DND-41 (cell line): ENCODE measurements at regions not wholly inside any gene's neighbourhood (a gene's known extent, or its start where the extent isn't known, plus 50 kb on each side); places are given as distances from the start of the nearest gene placed in this dataset.

Experiments used
- ATAC-seq: fragments of 200-7000 bp; cut with Tn5 transposase; 3 replicates; pipeline ENCODE4 v1.9.1; 2021; ENCODE audit warnings: low read depth; ENCODE audit not compliant: insufficient read depth
- DNase-seq: peaks from one replicate; pipeline ENCODE4 v3.0.0-alpha.2; 2020
- H2AFZ ChIP-seq: 2 replicates; pipeline ENCODE4 v1.6.0; 2012; ENCODE audit warnings: low read depth, low read length
- H3K27ac ChIP-seq: 2 replicates; pipeline ENCODE4 v1.5.1; 2012; ENCODE audit warnings: low read length, inconsistent platforms
- H3K27me3 ChIP-seq: fragments of 200-600 bp; sonication (generic); 2 replicates; pipeline ENCODE4 v1.6.0; 2012; ENCODE audit warnings: low read length, mild to moderate bottlenecking, inconsistent platforms; ENCODE audit not compliant: insufficient read depth, poor library complexity
- H3K36me3 ChIP-seq: 2 replicates; pipeline ENCODE4 v1.5.1; 2012; ENCODE audit warnings: low read length, inconsistent platforms; ENCODE audit not compliant: insufficient read depth
- H3K4me1 ChIP-seq: 2 replicates; pipeline ENCODE4 v1.5.1; 2012; ENCODE audit warnings: mild to moderate bottlenecking, low read length; ENCODE audit not compliant: insufficient read depth
- H3K4me2 ChIP-seq: 2 replicates; pipeline ENCODE4 v1.6.0; 2012; ENCODE audit warnings: mild to moderate bottlenecking, moderate library complexity, low read length, inconsistent platforms; ENCODE audit not compliant: insufficient read depth
- H3K4me3 ChIP-seq, 2 experiments: fragments of 200-600 bp in 1 of 2; shearing (Covaris generic) in 1 of 2; 2 replicates each; pipeline ENCODE4 v1.5.1; 2012 to 2016; ENCODE audit warnings: inconsistent platforms in 2 of 2, low read length in 2 of 2, mild to moderate bottlenecking in 2 of 2, low read depth in 1 of 2, moderate library complexity in 1 of 2
- H3K79me2 ChIP-seq: 2 replicates; pipeline ENCODE4 v1.6.0; 2012; ENCODE audit warnings: low read length, inconsistent platforms; ENCODE audit not compliant: insufficient read depth
- H3K9ac ChIP-seq: 2 replicates; pipeline ENCODE4 v1.6.0; 2012; ENCODE audit warnings: low read depth, mild to moderate bottlenecking, inconsistent platforms, low read length, moderate library complexity
- H3K9me3 ChIP-seq: 2 replicates; pipeline ENCODE4 v1.5.1; 2012; ENCODE audit warnings: low read length, moderate library complexity, mild to moderate bottlenecking, inconsistent platforms; ENCODE audit not compliant: insufficient read depth, severe bottlenecking
- H4K20me1 ChIP-seq: 2 replicates; pipeline ENCODE4 v1.6.0; 2012; ENCODE audit warnings: low read length; ENCODE audit not compliant: insufficient read depth
- CTCF ChIP-seq: IDR thresholded peaks from 2 replicates; pipeline ENCODE4 v1.5.1; 2012; ENCODE audit warnings: borderline replicate concordance, low read length, moderate library complexity, mild to moderate bottlenecking; ENCODE audit not compliant: poor library complexity, severe bottlenecking; ENCODE audit errors: extremely low read depth
- EZH2 ChIP-seq: IDR thresholded peaks from 3 replicates; pipeline ENCODE4 v1.6.1; 2012; ENCODE audit warnings: borderline replicate concordance, low read depth, mild to moderate bottlenecking, moderate library complexity, low read length, inconsistent platforms; ENCODE audit not compliant: severe bottlenecking

- Histone ChIP-seq H3K9me3 (no peaks in the 10 kb centered on the region), H3K4me1 (no peaks in the 10 kb centered on the region), H3K27me3 (no peaks in the 10 kb centered on the region), H3K4me3 (no peak overlapping the region), H4K20me1 (no peaks in the 10 kb centered on the region), H3K79me2 (no peaks in the 10 kb centered on the region), H3K9ac (no peak overlapping the region), H3K36me3 (no peaks in the 10 kb centered on the region), H3K4me2 (no peak overlapping the region), H3K27ac (no peak overlapping the region), H2AFZ (no peak overlapping the region)
- DNase-seq (no peak), ATAC-seq (no peak)
- TF ChIP-seq CTCF (no peak), EZH2 (no peak)
These were observed 465.0 kb downstream of the AACS start for GRCh38 chr12:125530201-125530600.

GRCh38 chr12:125530876-125531275, 465.6 kb downstream of the AACS start:
- no peak for TF ChIP-seq CTCF
- TF ChIP-seq EZH2, result no peak
- Histone ChIP-seq H3K9ac (no peak overlapping the region), H3K27me3 (no peaks in the 10 kb centered on the region), H3K36me3 (no peaks in the 10 kb centered on the region), H3K79me2 (no peaks in the 10 kb centered on the region), H2AFZ (no peak overlapping the region), H4K20me1 (no peaks in the 10 kb centered on the region), H3K9me3 (no peaks in the 10 kb centered on the region), H3K27ac (no peak overlapping the region), H3K4me2 (no peak overlapping the region), H3K4me1 (no peaks in the 10 kb centered on the region), H3K4me3 (no peak overlapping the region)
- ATAC-seq, result no peak
- no peak for DNase-seq

GRCh38 chr12:125531574-125531973, 466.3 kb downstream of the AACS start:
- H3K4me2 ChIP-seq, result no peak overlapping the region
- no peak overlapping the region for H3K4me3 ChIP-seq
- no peaks in the 10 kb centered on the region for H3K27me3 ChIP-seq
- H2AFZ ChIP-seq, result no peak overlapping the region
- H3K9ac ChIP-seq, result no peak overlapping the region
- H3K79me2 ChIP-seq, result no peaks in the 10 kb centered on the region
- TF ChIP-seq EZH2, result no peak
- no peak for TF ChIP-seq CTCF
- no peaks in the 10 kb centered on the region for H3K4me1 ChIP-seq
- no peak for DNase-seq
- no peak overlapping the region for H3K27ac ChIP-seq
- no peaks in the 10 kb centered on the region for H4K20me1 ChIP-seq
- no peaks in the 10 kb centered on the region for H3K36me3 ChIP-seq
- ATAC-seq, result no peak
- no peaks in the 10 kb centered on the region for H3K9me3 ChIP-seq

GRCh38 chr12:125533434-125534029, 468.3 kb downstream of the AACS start:
- Histone ChIP-seq H3K4me3 (no peak overlapping the region), H3K9me3 (no peaks in the 10 kb centered on the region), H3K36me3 (no peaks in the 10 kb centered on the region), H3K79me2 (no peaks in the 10 kb centered on the region), H3K9ac (no peak overlapping the region), H4K20me1 (no peaks in the 10 kb centered on the region), H2AFZ (no peak overlapping the region), H3K4me2 (no peak overlapping the region), H3K4me1 (no peaks in the 10 kb centered on the region), H3K27me3 (no peaks in the 10 kb centered on the region), H3K27ac (no peak overlapping the region)
- DNase-seq, result no peak
- no peak for ATAC-seq
- TF ChIP-seq EZH2 (no peak), CTCF (peak; percentile 32)
